IMR-90 (cell line): ENCODE measurements at regions not wholly inside any gene's neighbourhood (a gene's known extent, or its start where the extent isn't known, plus 50 kb on each side); places are given as distances from the start of the nearest gene placed in this dataset.

Experiments
- ATAC-seq: fragments of 200-7000 bp; cut with Tn5 transposase; 2 replicates; pipeline ENCODE4 v1.9.1; 2020; ENCODE audit warnings: low read depth, mild to moderate bottlenecking, moderate library complexity
- BruUV-seq: library from RNA; stranded (reverse); fragments of 400-500 nt; replicated peaks from 2 replicates; lab custom pipeline; 2021; lab: Mats Ljungman, UMichigan
- CTCF ChIA-PET: fragments of 300-600 bp; formaldehyde crosslinking; extraction: SDS; loops from one replicate; lab custom pipeline; 2021; ENCODE audit warnings: antibody characterized with exemption; lab: Yijun Ruan, JAX
- POLR2A ChIA-PET: fragments of 300-600 bp; sonication (Branson Sonifier 250); formaldehyde crosslinking; loops from one replicate; lab custom pipeline; 2022; ENCODE audit warnings: antibody characterized with exemption; ENCODE audit not compliant: unreplicated experiment; lab: Charles Lee
- DNase-seq: peaks from one replicate; pipeline ENCODE4 v3.0.0; 2013
- H2AFZ ChIP-seq: replicated peaks from 2 replicates; pipeline ENCODE3; 2013; ENCODE audit warnings: low read length, mild to moderate bottlenecking; ENCODE audit not compliant: poor library complexity
- H2AK5ac ChIP-seq: 2 replicates; pipeline ENCODE4 v1.6.1; 2013; ENCODE audit warnings: low read depth, low read length, inconsistent platforms
- H2AK9ac ChIP-seq: replicated peaks from 2 replicates; pipeline ENCODE3; 2013; ENCODE audit warnings: mild to moderate bottlenecking, low read depth, low read length, moderate library complexity; ENCODE audit not compliant: poor library complexity
- H2BK120ac ChIP-seq: 2 replicates; pipeline ENCODE4 v1.6.1; 2013; ENCODE audit warnings: low read depth, low read length, inconsistent platforms
- H2BK15ac ChIP-seq: 3 replicates; pipeline ENCODE4 v1.6.1; 2013; ENCODE audit warnings: low read depth, low read length, inconsistent platforms
- H2BK20ac ChIP-seq: 2 replicates; pipeline ENCODE4 v1.6.1; 2013; ENCODE audit warnings: low read depth, mild to moderate bottlenecking, inconsistent platforms, low read length, moderate library complexity
- H2BK5ac ChIP-seq: 2 replicates; pipeline ENCODE4 v1.6.1; 2013; ENCODE audit warnings: mild to moderate bottlenecking, low read depth, low read length, inconsistent platforms; ENCODE audit not compliant: poor library complexity, severe bottlenecking
- H3K14ac ChIP-seq: replicated peaks from 2 replicates; pipeline ENCODE4 v1.6.1; 2013; ENCODE audit warnings: low read depth, low read length, inconsistent platforms
- H3K18ac ChIP-seq: 2 replicates; pipeline ENCODE4 v1.6.1; 2013; ENCODE audit warnings: low read depth, low read length, control low read depth
- H3K23ac ChIP-seq: 2 replicates; pipeline ENCODE4 v1.6.1; 2013; ENCODE audit warnings: low read depth, low read length, inconsistent platforms
- H3K27ac ChIP-seq: 2 replicates; pipeline ENCODE4 v1.5.1; 2013; ENCODE audit warnings: mild to moderate bottlenecking, control low read depth, low read length; ENCODE audit not compliant: insufficient read depth
- H3K27me3 ChIP-seq: 2 replicates; pipeline ENCODE4 v1.6.1; 2013; ENCODE audit warnings: low read length; ENCODE audit not compliant: control insufficient read depth, insufficient read depth
- H3K36me3 ChIP-seq: 2 replicates; pipeline ENCODE4 v1.6.1; 2013; ENCODE audit warnings: low read length, mixed read lengths; ENCODE audit not compliant: control insufficient read depth, insufficient read depth
- H3K4ac ChIP-seq: 2 replicates; pipeline ENCODE4 v1.6.1; 2013; ENCODE audit warnings: low read depth, low read length, inconsistent platforms
- H3K4me1 ChIP-seq: 2 replicates; pipeline ENCODE4 v1.6.1; 2013; ENCODE audit warnings: low read length, mixed read lengths; ENCODE audit not compliant: control insufficient read depth, insufficient read depth
- H3K4me2 ChIP-seq: 2 replicates; pipeline ENCODE4 v1.6.1; 2013; ENCODE audit warnings: low read depth, mild to moderate bottlenecking, control low read depth, low read length, moderate library complexity
- H3K4me3 ChIP-seq: 2 replicates; pipeline ENCODE4 v1.5.1; 2013; ENCODE audit warnings: low read depth, mild to moderate bottlenecking, control low read depth, low read length, moderate library complexity; ENCODE audit not compliant: insufficient read depth
- H3K56ac ChIP-seq: 2 replicates; pipeline ENCODE4 v1.6.1; 2013; ENCODE audit warnings: low read length, inconsistent platforms; ENCODE audit not compliant: insufficient read depth; ENCODE audit errors: extremely low read depth
- H3K79me1 ChIP-seq, 2 experiments: 2 replicates each; pipeline ENCODE4 v1.6.1; 2013; ENCODE audit warnings: low read length in 2 of 2, inconsistent platforms in 1 of 2, low read depth in 1 of 2
- H3K9ac ChIP-seq: 2 replicates; pipeline ENCODE4 v1.6.1; 2013; ENCODE audit warnings: low read depth, low read length, control low read depth
- H3K9me1 ChIP-seq: 2 replicates; pipeline ENCODE4 v1.6.1; 2013; ENCODE audit warnings: low read length, inconsistent platforms; ENCODE audit not compliant: insufficient read depth
- H3K9me3 ChIP-seq: 2 replicates; pipeline ENCODE4 v1.6.1; 2013; ENCODE audit warnings: low read length; ENCODE audit not compliant: control insufficient read depth, insufficient read depth
- H4K20me1 ChIP-seq: 2 replicates; pipeline ENCODE4 v1.6.1; 2013; ENCODE audit warnings: low read length, inconsistent platforms; ENCODE audit not compliant: insufficient read depth
- H4K5ac ChIP-seq: 2 replicates; pipeline ENCODE4 v1.6.1; 2013; ENCODE audit warnings: mild to moderate bottlenecking, low read depth, low read length, control low read depth
- H4K8ac ChIP-seq, 2 experiments: 2 replicates each; pipeline ENCODE4 v1.6.1; 2013; ENCODE audit warnings: low read depth in 2 of 2, low read length in 2 of 2, control low read depth in 1 of 2, inconsistent platforms in 1 of 2
- H4K91ac ChIP-seq: 2 replicates; pipeline ENCODE4 v1.6.1; 2013; ENCODE audit warnings: low read depth, low read length, inconsistent platforms; ENCODE audit not compliant: insufficient read depth
- BHLHE40 ChIP-seq: fragments of 150-350 bp; IDR thresholded peaks from 2 replicates; pipeline ENCODE4 v1.6.1; 2016; ENCODE audit warnings: mild to moderate bottlenecking, low read depth, low read length
- CEBPB ChIP-seq: IDR thresholded peaks from 2 replicates; pipeline ENCODE4 v1.6.1; 2012; ENCODE audit warnings: low read depth, low read length, improper control_type of control experiment
- CTCF ChIP-seq: conservative IDR thresholded peaks from 2 replicates; pipeline ENCODE4 v1.5.1; 2012; ENCODE audit warnings: mild to moderate bottlenecking, low read depth, low read length, improper control_type of control experiment
- ELK1 ChIP-seq: fragments of 150-350 bp; IDR thresholded peaks from 2 replicates; pipeline ENCODE4 v1.6.1; 2016; ENCODE audit warnings: low read depth, mild to moderate bottlenecking, low read length, moderate library complexity, borderline replicate concordance
- FOS ChIP-seq: fragments of 150-350 bp; IDR thresholded peaks from 2 replicates; pipeline ENCODE4 v1.6.1; 2016; ENCODE audit warnings: low read depth, low read length
- MAZ ChIP-seq: IDR thresholded peaks from 2 replicates; pipeline ENCODE4 v1.6.1; 2012; ENCODE audit warnings: low read depth, mild to moderate bottlenecking, low read length, improper control_type of control experiment, moderate library complexity, borderline replicate concordance
- MXI1 ChIP-seq: IDR thresholded peaks from 2 replicates; pipeline ENCODE4 v1.6.1; 2012; ENCODE audit warnings: low read depth, mild to moderate bottlenecking, low read length, moderate library complexity, borderline replicate concordance
- POLR2A ChIP-seq: IDR thresholded peaks from 2 replicates; pipeline ENCODE4 v1.6.1; 2012; ENCODE audit warnings: mild to moderate bottlenecking, low read depth, low read length
- RAD21 ChIP-seq: IDR thresholded peaks from 2 replicates; pipeline ENCODE4 v1.6.1; 2012; ENCODE audit warnings: low read length, improper control_type of control experiment
- RFX5 ChIP-seq: IDR thresholded peaks from 2 replicates; pipeline ENCODE4 v1.8.0; 2012; ENCODE audit warnings: low read depth, mild to moderate bottlenecking, low read length, moderate library complexity
- SMC3 ChIP-seq: fragments of 150-350 bp; IDR thresholded peaks from 2 replicates; pipeline ENCODE4 v1.6.1; 2016; ENCODE audit warnings: low read depth, mild to moderate bottlenecking, antibody characterized with exemption, low read length, moderate library complexity
- WGBS, 2 experiments: methylation state at CpG; one replicate each; pipeline versions ENCODE4 v1.1.5 to v1.1.7; 2013; ENCODE audit warnings: missing lambda C conversion rate in 2 of 2; ENCODE audit not compliant: insufficient read length in 1 of 2; ENCODE audit errors: extremely low coverage in 2 of 2; 5-methylcytosine and 5-hydroxymethylcytosine counted together
- dilution Hi-C: fragments of 300-500 bp; cut with HindIII; formaldehyde crosslinking; loops from one replicate; pipeline ENCODE4 v1.14.3; 2018; ENCODE audit warnings: low sequenced_read_pairs; ENCODE audit not compliant: unreplicated experiment
- in situ Hi-C: fragments of 300-500 bp; cut with MboI; formaldehyde crosslinking; loops from 3 replicates; pipeline ENCODE4 v1.14.3; 2019; ENCODE audit warnings: low sequenced_read_pairs, inconsistent platforms, mixed read lengths
- intact Hi-C: fragments of 100-400 bp; cut with micrococcal nuclease; formaldehyde crosslinking; loops from 2 replicates; pipeline ENCODE4 v1.10.0; 2022

GRCh38 chr18:11512096-11513025 is 97.0 kb upstream of the SLC35G4 start:
- no peaks in the 10 kb centered on the region for H3K9me1 ChIP-seq
- H3K4me1 ChIP-seq: no peaks in the 10 kb centered on the region
- TF ChIP-seq MXI1: no peak
- TF ChIP-seq CTCF: peak; percentile 22; the same call in 1 of the 2 replicates
- TF ChIP-seq FOS: no peak
- no peak for TF ChIP-seq ELK1
- TF ChIP-seq RAD21: peak; percentile 45
- no peak for TF ChIP-seq RFX5
- TF ChIP-seq POLR2A: no peak
- no peak for TF ChIP-seq CEBPB
- TF ChIP-seq MAZ: no peak
- no peak for TF ChIP-seq BHLHE40
- 0 out of 2 replicates have a peak, but pooled peaks have one; percentile 10 for TF ChIP-seq SMC3
- DNase-seq (no peak), ATAC-seq (no peak; the same call in 1 of the 2 replicates)
- H2AFZ ChIP-seq: no peak overlapping the region
- H2AK9ac ChIP-seq: no peak overlapping the region
- H4K20me1 ChIP-seq: no peaks in the 10 kb centered on the region
- no peak overlapping the region for H2BK20ac ChIP-seq
- H4K5ac ChIP-seq: no peak overlapping the region
- H3K36me3 ChIP-seq: no peaks in the 10 kb centered on the region
- H3K27ac ChIP-seq: no peak overlapping the region
- WGBS, 2 experiments: no CpG with 5 or more reads among the region's 8 CpGs
- intact Hi-C loops: loop anchor here (10.0 kb wide), 2 partner anchors 358 to 468 kb away; no protein-coding TSS in a partner anchor
- H3K14ac ChIP-seq: no peak overlapping the region
- H3K79me1 ChIP-seq: no peaks in the 10 kb centered on the region
- no peak overlapping the region for H4K8ac ChIP-seq
- in situ Hi-C loops: no loop called here
- no peak overlapping the region for H2AK5ac ChIP-seq
- H3K4me3 ChIP-seq: no peak overlapping the region
- no TSS peak for BruUV-seq
- H3K56ac ChIP-seq: no peak overlapping the region
- H4K91ac ChIP-seq: no peak overlapping the region
- H3K18ac ChIP-seq: no peak overlapping the region
- peaks cover 2% of the 10 kb centered on the region; the same call in 1 of the 2 replicates for H3K27me3 ChIP-seq
- H2BK5ac ChIP-seq: no peak overlapping the region
- H2BK15ac ChIP-seq: no peak overlapping the region
- ChIA-PET CTCF (interaction anchor here (0.5 to 2.5 kb wide), 7 partner anchors 96 to 741 kb away, joined by 3 to 18 read pairs (median 3); no protein-coding TSS in a partner anchor), POLR2A (interaction anchor here (0.6 kb wide), 1 partner anchor 101 kb away, joined by 4 read pairs; no protein-coding TSS in a partner anchor)
- no peak overlapping the region for H3K4me2 ChIP-seq
- no peaks in the 10 kb centered on the region for H3K9me3 ChIP-seq
- dilution Hi-C loops: no loop called here
- no peak overlapping the region for H2BK120ac ChIP-seq
- no peak overlapping the region for H3K9ac ChIP-seq
- no peak overlapping the region for H3K4ac ChIP-seq
- H3K23ac ChIP-seq: no peak overlapping the region
